KG1 (cell line): ENCODE measurements at regions not wholly inside any gene's neighbourhood (a gene's known extent, or its start where the extent isn't known, plus 50 kb on each side); places are given as distances from the start of the nearest gene placed in this dataset.

ENCODE experiments used
- DNase-seq: peaks from one replicate; lab custom pipeline; 2025; lab: John Stamatoyannopoulos, UW

- DNase-seq: no peak
Measured at GRCh38 chr22:27008454-27008853, 351.1 kb downstream of the MIAT start.

DNA sequence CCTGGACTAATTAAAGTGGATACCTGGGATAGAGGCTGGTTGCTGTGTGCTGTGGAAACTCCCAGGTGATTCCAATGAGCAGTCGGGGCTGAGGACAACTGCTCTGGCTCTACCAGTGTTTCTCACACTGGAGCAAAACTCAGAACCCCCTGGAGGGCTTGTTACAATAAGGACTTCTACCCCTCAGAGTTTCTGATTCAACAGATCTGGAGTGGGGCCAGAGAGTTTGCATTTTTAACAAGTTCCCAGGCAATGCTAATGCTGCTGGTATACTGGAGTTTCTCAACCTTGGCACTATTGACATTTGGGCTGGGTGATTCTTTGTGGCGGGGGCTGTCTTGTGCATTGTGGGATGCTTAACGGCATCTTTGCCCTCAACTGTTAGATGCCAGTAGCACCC is 353.7 kb downstream of the MIAT start:
- no peak for DNase-seq

DNA sequence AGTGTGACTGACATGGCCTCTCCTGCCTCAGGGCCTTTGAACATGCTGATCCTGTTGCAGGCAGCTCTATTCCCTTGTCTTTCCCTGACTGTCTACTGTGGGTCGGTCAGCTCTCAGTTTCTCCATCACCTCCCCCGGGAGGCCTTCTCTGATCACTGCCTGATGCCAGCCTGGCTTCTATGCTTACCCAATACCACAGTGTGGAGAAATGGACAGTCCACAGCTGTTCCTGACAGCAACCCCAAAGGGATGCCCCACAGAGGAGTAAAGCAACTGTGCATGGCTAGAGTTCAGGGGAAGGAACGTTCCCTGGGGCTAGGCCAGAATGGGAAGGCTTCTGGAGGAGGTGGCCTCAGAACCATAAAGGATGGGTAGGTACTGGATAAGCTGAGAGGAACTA is 354.3 kb downstream of the MIAT start:
- no peak for DNase-seq

DNA sequence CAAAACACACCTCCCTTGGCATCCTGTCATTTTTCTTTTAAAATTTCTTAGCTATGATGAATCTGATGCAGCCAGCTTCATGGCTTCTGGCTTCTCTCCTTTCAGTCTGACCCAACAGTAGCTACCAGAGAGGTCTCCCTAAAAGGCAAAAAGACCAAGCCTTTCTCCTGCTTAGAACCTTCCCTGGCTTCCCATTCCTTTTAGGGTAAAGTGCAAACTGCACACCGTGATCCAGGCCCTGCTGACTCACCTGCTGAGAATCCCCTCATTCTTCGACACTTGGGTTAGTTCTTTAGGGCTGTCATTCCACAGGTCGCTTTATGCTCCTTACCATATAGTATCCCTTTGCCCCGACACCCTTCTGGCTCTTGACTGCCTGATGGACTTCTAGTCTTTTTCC is 362.4 kb downstream of the MIAT start:
- no peak for DNase-seq

DNA sequence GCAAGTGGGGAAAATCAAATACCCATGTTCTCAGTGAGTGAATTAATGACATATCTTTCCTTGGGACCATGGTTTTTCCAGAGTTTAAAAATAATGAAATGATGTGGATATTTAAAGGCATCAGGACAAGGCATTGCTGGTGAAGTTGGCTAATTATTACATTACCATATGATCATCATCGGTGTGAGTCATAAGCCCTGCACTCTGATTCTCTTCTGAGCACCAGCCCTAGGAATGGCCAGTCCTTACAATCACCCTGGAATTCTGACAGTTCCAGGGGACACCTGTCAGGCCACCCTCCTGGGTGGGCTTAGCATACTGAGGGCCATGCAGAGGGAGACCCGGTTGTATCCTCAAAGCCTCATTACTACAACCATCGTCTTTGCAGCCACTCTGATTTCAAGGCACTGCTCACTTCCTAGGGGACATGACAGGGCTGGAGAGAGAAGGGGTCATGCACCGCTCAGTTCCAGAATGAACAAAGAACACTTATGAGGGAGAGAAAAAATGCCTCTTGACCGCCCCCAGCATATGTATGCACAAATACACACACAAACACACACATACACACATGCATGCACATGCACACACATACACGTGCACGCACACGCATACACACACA is 365.0 kb downstream of the MIAT start:
- no peak for DNase-seq

DNA sequence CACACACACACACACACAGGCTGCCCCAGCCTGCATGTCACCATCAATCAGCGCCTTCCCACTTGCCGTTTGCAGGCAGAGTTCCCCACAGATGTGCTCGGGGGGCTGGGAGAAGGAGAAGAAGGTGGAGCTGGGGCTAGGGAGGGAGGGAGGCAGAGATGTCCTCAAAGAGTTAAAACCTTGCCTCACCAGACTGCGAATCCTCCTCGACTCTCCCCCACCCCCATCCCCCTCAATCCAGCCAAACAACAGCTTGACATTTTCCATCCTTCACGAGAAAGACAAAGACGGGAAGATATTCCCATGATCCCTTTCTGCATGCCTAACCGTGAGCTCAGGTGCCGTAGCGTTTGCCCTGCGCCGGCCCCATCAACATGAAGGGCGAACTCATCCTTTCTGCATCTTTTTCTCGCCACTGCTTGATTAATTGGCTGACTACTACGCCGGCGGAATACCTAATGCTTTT is 365.5 kb downstream of the MIAT start:
- DNase-seq: no peak

DNA sequence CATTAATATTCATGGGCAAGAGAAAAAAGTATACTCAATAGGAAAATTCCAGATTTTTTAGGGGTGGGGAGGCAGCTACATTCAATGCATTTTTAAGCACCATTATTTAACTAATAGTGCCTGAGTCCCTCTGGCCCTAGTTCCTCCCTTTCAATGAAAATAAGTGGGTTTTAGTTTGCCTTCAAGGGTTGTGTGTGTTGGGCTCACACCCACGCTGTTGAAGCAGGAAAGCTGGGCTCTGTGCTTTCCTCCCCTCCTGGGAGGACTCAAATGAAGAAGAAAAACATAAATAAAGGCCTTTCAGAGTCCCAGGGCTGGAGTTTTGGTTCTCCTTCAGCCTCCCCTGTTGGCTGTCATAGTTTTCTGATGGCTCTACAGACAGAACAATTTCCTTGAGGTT is 366.2 kb downstream of the MIAT start:
- DNase-seq: no peak

DNA sequence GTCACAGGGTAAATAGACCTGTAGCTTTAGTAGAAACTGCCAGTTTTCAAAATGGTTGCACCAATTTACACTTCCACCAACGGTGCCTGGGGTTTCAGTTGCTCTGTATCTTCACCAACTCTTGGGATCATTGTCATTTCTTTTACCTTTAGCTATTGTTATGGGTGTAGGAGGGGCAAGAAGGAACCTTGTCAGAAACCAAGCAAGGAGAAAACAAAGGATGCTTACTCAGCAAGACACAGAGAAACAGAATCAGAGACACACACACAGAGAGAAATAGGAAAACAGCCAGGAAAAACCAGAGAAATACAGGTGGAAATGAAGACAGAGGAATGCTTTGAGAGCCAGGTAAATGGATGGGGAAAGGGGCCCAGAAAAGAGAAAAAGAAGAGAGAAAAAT is 367.6 kb downstream of the MIAT start:
- DNase-seq: no peak

DNA sequence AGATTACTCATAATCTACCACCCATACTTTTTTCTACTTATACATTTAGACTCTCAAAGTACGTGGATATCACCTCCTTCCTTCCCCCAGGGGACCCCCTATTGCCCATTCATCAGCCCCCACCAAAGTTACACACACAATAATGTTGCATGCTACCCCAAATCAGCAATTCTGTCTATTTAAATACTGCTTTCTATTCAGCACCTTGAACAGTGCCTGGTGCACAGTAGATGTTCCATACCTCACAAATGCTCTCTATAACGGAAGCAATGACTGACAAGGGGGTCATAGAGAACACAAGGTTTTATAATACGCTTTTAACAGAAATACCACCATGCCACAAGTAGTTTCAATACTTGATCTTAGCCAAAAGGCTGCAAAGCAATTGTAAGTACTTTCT is 370.7 kb downstream of the MIAT start:
- DNase-seq: no peak

- DNase-seq: no peak
Measured at GRCh38 chr22:27029584-27030130, 372.3 kb downstream of the MIAT start.

- no peak for DNase-seq
Measured at GRCh38 chr22:27032091-27032761, 374.8 kb downstream of the MIAT start.

DNA sequence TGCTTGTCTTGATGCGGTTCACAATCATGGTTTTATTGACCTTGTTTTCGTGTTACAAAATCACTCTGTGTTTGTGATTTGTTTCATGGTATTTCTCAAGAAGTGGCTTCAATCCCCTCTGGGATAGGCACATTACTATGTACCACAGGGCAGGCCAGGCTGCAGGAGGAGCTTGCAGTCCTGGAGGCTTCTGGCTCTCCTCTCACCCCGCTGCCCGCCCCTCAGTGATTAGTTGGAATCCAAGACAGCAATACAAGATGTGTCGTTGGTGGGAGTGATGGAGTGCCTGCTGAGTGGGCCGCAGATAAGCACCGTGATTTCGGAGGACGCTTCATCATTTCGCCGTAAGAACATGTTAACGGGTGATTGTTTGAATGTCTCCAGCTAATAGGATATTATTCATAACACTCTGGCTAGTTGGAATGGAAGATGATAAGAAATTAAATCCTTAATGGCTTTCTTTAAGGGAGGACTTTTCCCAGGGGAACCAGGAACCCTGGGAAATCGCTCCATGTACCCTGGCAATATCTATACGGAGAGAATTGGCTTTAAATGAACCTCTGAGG is 384.4 kb downstream of the MIAT start:
- no peak for DNase-seq

DNA sequence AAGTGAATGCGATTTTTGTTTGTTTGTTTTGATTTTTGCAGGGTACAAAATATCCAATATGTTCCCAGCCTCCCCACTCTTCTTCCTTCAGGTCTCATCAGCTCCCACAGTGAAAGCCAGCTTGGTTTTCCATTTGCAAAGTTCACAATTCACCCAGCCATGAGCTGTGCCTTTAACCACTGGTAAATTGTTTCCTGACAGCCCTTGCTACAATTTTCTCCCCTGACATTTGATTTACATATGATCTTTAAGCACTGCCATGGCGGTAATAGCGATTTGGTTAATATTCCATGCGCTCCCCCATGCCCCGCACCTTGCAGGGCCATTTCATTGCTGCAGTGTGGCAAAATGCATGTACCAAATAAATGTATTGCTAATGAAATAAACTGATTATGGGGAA is 385.9 kb downstream of the MIAT start:
- DNase-seq: no peak

GRCh38 chr22:27045103-27045947 is 387.9 kb downstream of the MIAT start:
- DNase-seq: no peak

DNA sequence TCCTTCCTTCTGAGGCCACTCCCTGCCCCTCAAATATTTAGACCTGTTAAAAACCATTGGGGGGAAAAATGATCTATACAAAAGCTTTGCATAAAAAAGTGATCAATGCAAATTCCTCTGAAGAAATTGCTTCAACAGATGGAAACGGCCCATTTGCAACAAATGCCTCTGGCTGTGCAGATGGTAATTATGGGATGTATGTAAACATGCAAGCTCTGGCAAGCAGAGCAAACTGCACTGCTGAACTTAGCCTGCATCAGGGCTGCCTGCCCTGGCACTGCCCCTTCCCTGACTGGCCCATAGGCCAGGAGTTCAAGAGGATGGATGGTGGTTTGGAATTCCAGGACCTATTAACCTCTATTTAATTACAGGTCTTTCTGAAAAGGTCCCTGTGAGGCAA is 388.7 kb downstream of the MIAT start:
- DNase-seq: no peak

DNA sequence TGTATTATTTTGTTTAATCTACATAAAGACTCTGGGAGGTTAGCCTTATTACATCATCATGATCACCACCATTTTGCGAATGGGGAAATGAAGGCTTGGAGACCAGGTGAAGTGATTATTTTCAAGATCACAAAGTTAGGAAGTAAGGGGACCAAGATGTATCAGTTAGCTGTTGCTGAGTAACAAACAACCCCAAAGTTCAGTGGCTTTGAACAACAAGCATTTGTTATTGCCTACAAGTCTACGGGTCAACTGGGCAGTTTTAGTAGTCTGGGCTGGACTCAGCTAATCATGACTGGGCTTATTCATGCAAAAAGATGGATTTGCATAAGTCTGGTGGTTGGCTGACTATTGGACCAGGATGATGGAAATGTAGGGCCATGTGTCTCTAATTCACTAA is 389.2 kb downstream of the MIAT start:
- DNase-seq: no peak

- no peak for DNase-seq
Measured at GRCh38 chr22:27050771-27051170, 393.4 kb downstream of the MIAT start.

GRCh38 chr22:27051407-27051806 is 394.0 kb downstream of the MIAT start:
- DNase-seq: no peak

- no peak for DNase-seq
Measured at GRCh38 chr22:27057717-27058116, 400.3 kb downstream of the MIAT start.

GRCh38 chr22:27060190-27060589 is 402.8 kb downstream of the MIAT start:
- DNase-seq: no peak

DNA sequence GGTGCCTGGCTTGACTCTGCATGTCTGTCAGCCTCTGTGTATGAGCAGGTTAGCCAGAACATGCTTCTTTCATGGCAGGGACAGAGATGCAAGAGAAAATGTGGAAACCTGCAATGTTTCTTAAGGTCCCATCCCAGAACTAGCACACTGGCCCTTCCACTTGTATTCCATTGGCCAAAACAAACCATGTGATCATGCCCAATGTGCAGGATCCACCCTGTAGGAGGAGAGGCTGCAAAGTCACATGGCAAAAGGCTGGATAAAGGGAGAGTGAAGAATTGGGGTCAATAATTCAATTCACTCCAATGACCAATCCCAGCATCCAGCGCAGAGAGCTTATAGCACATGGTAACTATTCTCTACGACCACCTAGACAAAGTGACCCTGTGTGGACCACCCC is 405.5 kb downstream of the MIAT start:
- DNase-seq: no peak

DNA sequence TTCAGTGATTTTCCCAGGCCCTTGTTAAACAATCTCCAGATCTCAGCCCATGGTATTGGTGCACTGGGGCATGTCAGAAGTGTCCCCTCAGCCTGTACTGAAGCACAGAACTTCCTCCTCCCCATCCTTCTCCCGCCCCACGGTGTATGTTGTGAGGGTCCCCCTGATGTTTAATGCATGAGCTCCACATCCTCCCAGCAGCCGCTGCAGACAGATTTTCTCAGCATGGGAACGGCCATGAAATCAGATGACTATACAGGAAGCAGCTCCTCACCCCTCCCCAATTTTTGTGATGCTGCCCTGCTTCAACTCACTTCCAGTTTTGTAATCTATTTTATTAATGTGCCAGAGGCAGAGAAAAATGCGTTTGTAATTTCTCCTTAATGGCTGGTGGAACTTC is 406.0 kb downstream of the MIAT start:
- DNase-seq: no peak

DNA sequence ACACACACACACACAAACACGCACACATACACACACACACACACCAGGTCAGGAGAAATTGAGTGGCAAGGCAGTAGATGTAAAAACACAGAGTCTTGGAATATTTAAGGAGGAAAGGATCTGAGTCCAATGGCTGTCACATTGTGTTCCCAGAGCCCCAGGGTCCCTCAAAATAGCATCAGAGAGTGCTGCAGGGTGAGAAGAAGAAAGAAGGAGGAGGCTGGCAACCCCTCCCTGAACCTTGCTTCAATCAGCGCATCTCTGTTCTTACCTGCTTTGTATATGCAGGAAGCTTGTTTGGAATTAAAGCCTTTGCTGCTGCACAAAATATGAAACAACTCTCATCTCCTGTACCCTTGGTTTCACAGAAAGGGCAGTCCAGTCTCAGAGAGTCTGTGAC is 406.5 kb downstream of the MIAT start:
- no peak for DNase-seq
